SK-N-SH (cell line): ENCODE measurements at regions not wholly inside any gene's neighbourhood (a gene's known extent, or its start where the extent isn't known, plus 50 kb on each side); places are given as distances from the start of the nearest gene placed in this dataset.

ENCODE experiments used
- CTCF ChIP-seq: fragments of 200-600 bp; sonication (generic); IDR thresholded peaks from 2 replicates; pipeline ENCODE4 v1.6.1; 2017; ENCODE audit warnings: antibody characterized with exemption, mild to moderate bottlenecking, moderate library complexity
- ELF1 ChIP-seq: IDR thresholded peaks from 2 replicates; pipeline ENCODE4 v1.4.0; 2012
- EZH2phosphoT487 ChIP-seq: fragments of 200-600 bp; sonication (generic); IDR thresholded peaks from 2 replicates; pipeline ENCODE4 v1.6.1; 2017; ENCODE audit warnings: low read depth, mixed run types, mild to moderate bottlenecking, antibody characterized with exemption, moderate library complexity, borderline replicate concordance
- JUND ChIP-seq: IDR thresholded peaks from 2 replicates; pipeline ENCODE4 v1.4.0; 2012
- MAX ChIP-seq: IDR thresholded peaks from 2 replicates; pipeline ENCODE4 v1.4.0; 2012; ENCODE audit warnings: low read depth
- RAD21 ChIP-seq: IDR thresholded peaks from 2 replicates; pipeline ENCODE4 v1.6.1; 2012; ENCODE audit warnings: mild to moderate bottlenecking, low read length
- RCOR1 ChIP-seq: fragments of 150-350 bp; IDR thresholded peaks from 2 replicates; pipeline ENCODE4 v1.6.1; 2017; ENCODE audit warnings: antibody characterized with exemption, low read length
- RFX5 ChIP-seq: IDR thresholded peaks from 2 replicates; pipeline ENCODE4 v1.6.1; 2012; ENCODE audit warnings: mild to moderate bottlenecking, improper control_type of control experiment, low read length
- SMC3 ChIP-seq: IDR thresholded peaks from 2 replicates; pipeline ENCODE4 v1.6.1; 2012; ENCODE audit warnings: low read depth, low read length, improper control_type of control experiment

GRCh38 chr11:23604966-23605365 is 744.7 kb upstream of the CCDC179 start:
- TF ChIP-seq RFX5 = no peak
- no peak for TF ChIP-seq CTCF
- TF ChIP-seq MAX = no peak
- TF ChIP-seq ELF1 = no peak
- TF ChIP-seq RAD21 = no peak
- no peak for TF ChIP-seq JUND
- TF ChIP-seq RCOR1 = no peak
- no peak for TF ChIP-seq SMC3
- TF ChIP-seq EZH2phosphoT487 = no peak
